Ascending aorta (tissue), 2 donors: ENCODE measurements at regions not wholly inside any gene's neighbourhood (a gene's known extent, or its start where the extent isn't known, plus 50 kb on each side); places are given as distances from the start of the nearest gene placed in this dataset.

Experiments used
- DNase-seq, 2 donors: peaks; one replicate each; pipeline ENCODE4 v3.0.0-alpha.2; 2019; ENCODE audit warnings: low spot score in 2 of 2
- H3K27ac ChIP-seq, 2 donors: fragments of 200-600 bp; sonication (generic); one replicate each; pipeline ENCODE4 v1.5.1; 2016 to 2017; ENCODE audit warnings: mild to moderate bottlenecking in 1 of 2
- H3K27me3 ChIP-seq: fragments of 200-600 bp; sonication (generic); one replicate; pipeline ENCODE4 v1.5.1; 2017
- H3K36me3 ChIP-seq, 2 donors: fragments of 200-600 bp; sonication (generic); one replicate each; pipeline ENCODE4 v1.5.1; 2016
- H3K4me1 ChIP-seq, 2 donors: fragments of 200-600 bp; sonication (generic); one replicate each; pipeline ENCODE4 v1.5.1; 2016 to 2017; ENCODE audit warnings: mild to moderate bottlenecking in 1 of 2
- H3K4me3 ChIP-seq, 2 donors: fragments of 200-600 bp; sonication (generic); one replicate each; pipeline ENCODE4 v1.5.1; 2016 to 2017; ENCODE audit warnings: mild to moderate bottlenecking in 1 of 2
- H3K9me3 ChIP-seq, 2 donors: fragments of 200-600 bp; sonication (generic); one replicate each; pipeline ENCODE4 v1.5.1; 2016
- intact Hi-C: fragments of 100-400 bp; cut with DNase I; formaldehyde crosslinking; loops from one replicate; pipeline ENCODE4 v1.15.1; 2023
- TF ChIP-seq, protein P1 (sequence below), 3 experiments: fragments of 200-600 bp in 2 of 3; fragments of 450-650 bp in 1 of 3; sonication (generic) in 2 of 3; IDR thresholded peaks; one replicate each; pipeline ENCODE4 v1.5.1; 2016 to 2019; ENCODE audit warnings: antibody characterized with exemption in 3 of 3, mild to moderate bottlenecking in 1 of 3, moderate library complexity in 1 of 3

- TF ChIP-seq, protein P1, sequence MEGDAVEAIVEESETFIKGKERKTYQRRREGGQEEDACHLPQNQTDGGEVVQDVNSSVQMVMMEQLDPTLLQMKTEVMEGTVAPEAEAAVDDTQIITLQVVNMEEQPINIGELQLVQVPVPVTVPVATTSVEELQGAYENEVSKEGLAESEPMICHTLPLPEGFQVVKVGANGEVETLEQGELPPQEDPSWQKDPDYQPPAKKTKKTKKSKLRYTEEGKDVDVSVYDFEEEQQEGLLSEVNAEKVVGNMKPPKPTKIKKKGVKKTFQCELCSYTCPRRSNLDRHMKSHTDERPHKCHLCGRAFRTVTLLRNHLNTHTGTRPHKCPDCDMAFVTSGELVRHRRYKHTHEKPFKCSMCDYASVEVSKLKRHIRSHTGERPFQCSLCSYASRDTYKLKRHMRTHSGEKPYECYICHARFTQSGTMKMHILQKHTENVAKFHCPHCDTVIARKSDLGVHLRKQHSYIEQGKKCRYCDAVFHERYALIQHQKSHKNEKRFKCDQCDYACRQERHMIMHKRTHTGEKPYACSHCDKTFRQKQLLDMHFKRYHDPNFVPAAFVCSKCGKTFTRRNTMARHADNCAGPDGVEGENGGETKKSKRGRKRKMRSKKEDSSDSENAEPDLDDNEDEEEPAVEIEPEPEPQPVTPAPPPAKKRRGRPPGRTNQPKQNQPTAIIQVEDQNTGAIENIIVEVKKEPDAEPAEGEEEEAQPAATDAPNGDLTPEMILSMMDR (IDR thresholded peaks at IDR 0.05), result no peak
- no peak overlapping the region for H3K4me3 ChIP-seq
- H3K36me3 ChIP-seq, result no peaks in the 10 kb centered on the region
- H3K9me3 ChIP-seq, result no peaks in the 10 kb centered on the region
- H3K27me3 ChIP-seq, result no peaks in the 10 kb centered on the region
- peaks cover 0 to 7% of the 10 kb centered on the region in 2 donors for H3K4me1 ChIP-seq
- no peak overlapping the region for H3K27ac ChIP-seq
- intact Hi-C loops, result no loop called here
- no peak for DNase-seq
Measured at GRCh38 chr5:6837095-6837494, 123.9 kb downstream of the TENT4A start.

DNA sequence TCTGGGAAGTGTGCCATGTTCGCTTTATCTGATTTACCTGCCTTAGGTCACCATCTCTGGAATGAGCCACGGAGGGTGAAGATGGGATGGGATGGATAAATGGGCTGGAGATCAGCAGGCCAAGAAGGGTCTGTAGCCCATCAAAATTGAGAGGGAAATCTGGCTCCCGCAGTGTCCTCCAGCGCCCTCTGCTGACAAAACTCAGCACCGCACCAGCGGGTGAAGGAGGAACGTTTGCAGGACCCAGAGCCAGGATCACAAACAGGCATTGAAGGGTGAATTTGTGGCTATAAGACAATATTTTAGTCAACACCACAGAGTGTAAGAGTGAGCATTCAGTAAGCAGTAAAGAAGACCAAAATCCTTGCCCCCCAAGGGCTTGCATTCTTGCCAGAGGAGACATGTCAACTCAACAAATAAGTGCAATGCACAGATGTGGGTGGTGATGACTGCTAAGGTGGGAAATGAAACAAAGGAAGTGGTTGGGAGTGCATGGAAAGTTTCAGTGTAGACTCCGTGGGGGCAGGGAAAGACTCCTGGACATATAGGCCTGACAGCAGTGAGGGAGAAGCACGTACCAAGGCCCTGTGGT lies 124.4 kb downstream of the TENT4A start:
- intact Hi-C loops, result no loop called here
- no peak for DNase-seq
- Histone ChIP-seq H3K27me3 (no peaks in the 10 kb centered on the region), H3K27ac (no peak overlapping the region), H3K4me3 (no peak overlapping the region), H3K4me1 (peaks cover 0 to 4% of the 10 kb centered on the region in 2 donors), H3K9me3 (no peaks in the 10 kb centered on the region), H3K36me3 (no peaks in the 10 kb centered on the region)
- TF ChIP-seq, protein P1 (IDR thresholded peaks at IDR 0.05), result peak in 1 of 3 experiments; percentile 55

DNA sequence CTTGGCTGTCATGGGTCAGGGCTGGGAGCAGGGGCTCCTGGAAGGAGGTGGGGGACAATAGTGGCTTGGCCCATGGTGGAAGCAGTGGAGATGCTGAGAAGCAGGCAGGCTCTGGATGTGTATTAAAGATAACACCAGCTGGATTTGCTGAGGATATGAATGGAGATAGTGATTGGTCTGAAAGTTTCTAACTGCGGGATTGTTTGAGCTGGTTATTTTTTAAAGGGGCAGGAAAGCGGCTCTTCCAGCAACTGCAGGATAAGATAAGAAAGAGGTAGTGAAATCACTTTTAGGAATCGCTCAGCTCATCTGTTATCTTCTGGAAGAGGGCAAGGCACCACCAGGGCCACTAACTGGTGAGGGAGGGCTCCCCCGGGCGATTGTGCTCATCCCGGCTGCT lies 125.5 kb downstream of the TENT4A start:
- TF ChIP-seq, protein P1 (IDR thresholded peaks at IDR 0.05), result no peak
- no peaks in the 10 kb centered on the region for H3K4me1 ChIP-seq
- no peaks in the 10 kb centered on the region for H3K9me3 ChIP-seq
- H3K4me3 ChIP-seq, result no peak overlapping the region
- no peaks in the 10 kb centered on the region for H3K27me3 ChIP-seq
- intact Hi-C loops, result no loop called here
- DNase-seq, result no peak
- H3K36me3 ChIP-seq, result no peaks in the 10 kb centered on the region
- no peak overlapping the region for H3K27ac ChIP-seq

DNA sequence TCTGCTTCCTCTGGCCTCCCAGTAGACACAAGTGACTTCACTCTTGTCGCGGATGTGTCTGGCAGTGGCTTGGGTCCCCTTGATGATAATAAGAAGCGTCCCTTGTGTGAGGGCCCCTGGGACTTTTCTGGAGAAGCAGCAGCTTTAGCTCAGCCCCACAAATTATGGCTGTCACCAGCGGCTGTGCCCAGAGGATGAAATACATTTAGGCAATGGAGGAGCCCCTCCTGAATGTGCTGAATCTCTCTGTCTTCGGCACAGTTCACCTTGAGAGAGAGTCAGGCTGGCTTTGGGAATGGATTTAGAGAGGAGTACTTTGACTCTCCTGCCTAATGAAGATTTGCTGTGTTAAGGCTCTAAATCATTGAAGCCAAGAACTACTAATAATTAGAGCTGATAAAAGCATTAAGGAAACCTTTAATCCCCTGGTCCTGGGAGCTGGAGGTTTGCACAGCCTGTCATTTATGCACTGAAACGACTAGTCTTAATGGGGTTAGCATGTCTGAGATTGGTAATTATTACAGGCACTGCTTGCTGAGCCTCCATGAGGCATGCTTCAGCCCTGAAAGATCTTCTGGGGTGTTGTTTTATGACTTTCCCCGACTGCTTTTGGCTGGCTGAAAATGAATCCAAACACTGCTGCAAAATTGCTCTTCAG lies 127.0 kb downstream of the TENT4A start:
- H3K27ac ChIP-seq, result no peak overlapping the region
- no peak for DNase-seq
- H3K27me3 ChIP-seq, result no peaks in the 10 kb centered on the region
- no peaks in the 10 kb centered on the region for H3K9me3 ChIP-seq
- no peaks in the 10 kb centered on the region for H3K36me3 ChIP-seq
- H3K4me1 ChIP-seq, result no peaks in the 10 kb centered on the region
- intact Hi-C loops, result no loop called here
- TF ChIP-seq, protein P1 (IDR thresholded peaks at IDR 0.05), result no peak
- H3K4me3 ChIP-seq, result no peak overlapping the region

DNA sequence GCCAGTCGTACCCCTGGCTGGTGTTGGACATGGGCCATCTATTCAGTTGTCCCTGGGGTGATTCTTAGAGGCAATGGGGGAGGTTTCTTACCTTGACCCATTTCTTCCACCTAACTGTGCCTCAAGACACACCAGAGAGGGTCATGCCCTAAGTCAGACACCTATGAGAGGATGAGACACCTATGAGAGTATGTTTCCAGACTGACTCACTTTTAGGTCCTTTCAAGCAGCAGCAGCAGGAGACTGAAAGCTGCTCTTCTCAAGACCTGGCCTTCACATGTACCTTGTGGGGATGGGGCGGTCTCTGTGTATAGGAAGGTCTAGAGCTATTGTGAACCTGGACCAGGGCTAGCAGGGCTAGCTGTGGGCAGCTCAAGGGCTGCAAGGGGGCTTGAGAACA lies 130.1 kb downstream of the TENT4A start:
- TF ChIP-seq, protein P1 (IDR thresholded peaks at IDR 0.05), result no peak
- no peak for DNase-seq
- Histone ChIP-seq H3K27ac (no peak overlapping the region), H3K27me3 (no peaks in the 10 kb centered on the region), H3K36me3 (no peaks in the 10 kb centered on the region), H3K4me1 (no peaks in the 10 kb centered on the region), H3K4me3 (no peak overlapping the region), H3K9me3 (no peaks in the 10 kb centered on the region)
- intact Hi-C loops, result no loop called here
